Chondrocyte (in vitro differentiated cells): ENCODE measurements at regions not wholly inside any gene's neighbourhood (a gene's known extent, or its start where the extent isn't known, plus 50 kb on each side); places are given as distances from the start of the nearest gene placed in this dataset.
"Not testable (repeated sequence)": the region's sequence is repeated elsewhere in the genome, so short reads cannot be mapped to it uniquely, and the experiment has no call there.

Experiments
- DNase-seq: peaks from one replicate; pipeline ENCODE4 v3.0.0; 2021; ENCODE audit warnings: mixed read lengths, low spot score
- H3K27ac Mint-ChIP-seq: one replicate; pipeline ENCODE4 v1.8.0; 2021; ENCODE audit warnings: mild to moderate bottlenecking, moderate library complexity, mixed read lengths; ENCODE audit not compliant: unreplicated experiment
- H3K27me3 Mint-ChIP-seq: 2 replicates; pipeline ENCODE4 v1.8.0; 2021; ENCODE audit warnings: low read depth, mixed read lengths
- H3K36me3 Mint-ChIP-seq: 2 replicates; pipeline ENCODE4 v1.8.0; 2021; ENCODE audit warnings: low read depth, mixed read lengths
- H3K4me1 Mint-ChIP-seq: 2 replicates; pipeline ENCODE4 v1.8.0; 2021; ENCODE audit warnings: low read depth, mild to moderate bottlenecking, mixed read lengths
- H3K4me3 Mint-ChIP-seq: one replicate; pipeline ENCODE4 v1.8.0; 2021; ENCODE audit warnings: mild to moderate bottlenecking, moderate library complexity, mixed read lengths; ENCODE audit not compliant: unreplicated experiment
- H3K9me3 Mint-ChIP-seq: 2 replicates; pipeline ENCODE4 v1.8.0; 2021; ENCODE audit warnings: low read depth, mixed read lengths
- TF ChIP-seq, protein P1 (sequence below): fragments of 200-600 bp; sonication (generic); IDR thresholded peaks from 2 replicates; pipeline ENCODE4 v1.5.0; 2021; ENCODE audit warnings: antibody characterized with exemption, mild to moderate bottlenecking, moderate library complexity

DNA sequence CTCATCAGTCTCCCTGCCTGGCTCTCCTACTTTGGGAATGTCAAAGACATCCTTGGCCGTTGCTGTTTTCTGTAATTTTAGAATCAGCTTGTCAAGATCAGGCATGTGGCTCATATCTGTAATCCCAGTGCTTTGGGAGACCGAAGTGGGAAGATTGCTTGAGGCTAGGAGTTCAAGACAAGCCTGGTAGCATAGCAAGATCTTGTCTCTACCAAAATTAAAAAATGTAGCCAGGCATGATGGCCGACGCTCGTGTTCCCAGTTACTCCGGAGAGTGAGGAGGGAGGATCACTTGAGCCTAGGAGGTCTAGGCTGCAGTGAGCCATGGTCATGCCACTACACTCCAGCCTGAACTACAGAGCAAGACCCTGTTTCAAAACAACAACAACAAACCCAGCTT lies 144.0 kb upstream of the ATP10A start:
- no peak for DNase-seq
- H3K27ac Mint-ChIP-seq, result no peak overlapping the region
- H3K27me3 Mint-ChIP-seq, result peaks cover 18% of the 10 kb centered on the region
- no peak overlapping the region for H3K4me3 Mint-ChIP-seq
- TF ChIP-seq, protein P1, sequence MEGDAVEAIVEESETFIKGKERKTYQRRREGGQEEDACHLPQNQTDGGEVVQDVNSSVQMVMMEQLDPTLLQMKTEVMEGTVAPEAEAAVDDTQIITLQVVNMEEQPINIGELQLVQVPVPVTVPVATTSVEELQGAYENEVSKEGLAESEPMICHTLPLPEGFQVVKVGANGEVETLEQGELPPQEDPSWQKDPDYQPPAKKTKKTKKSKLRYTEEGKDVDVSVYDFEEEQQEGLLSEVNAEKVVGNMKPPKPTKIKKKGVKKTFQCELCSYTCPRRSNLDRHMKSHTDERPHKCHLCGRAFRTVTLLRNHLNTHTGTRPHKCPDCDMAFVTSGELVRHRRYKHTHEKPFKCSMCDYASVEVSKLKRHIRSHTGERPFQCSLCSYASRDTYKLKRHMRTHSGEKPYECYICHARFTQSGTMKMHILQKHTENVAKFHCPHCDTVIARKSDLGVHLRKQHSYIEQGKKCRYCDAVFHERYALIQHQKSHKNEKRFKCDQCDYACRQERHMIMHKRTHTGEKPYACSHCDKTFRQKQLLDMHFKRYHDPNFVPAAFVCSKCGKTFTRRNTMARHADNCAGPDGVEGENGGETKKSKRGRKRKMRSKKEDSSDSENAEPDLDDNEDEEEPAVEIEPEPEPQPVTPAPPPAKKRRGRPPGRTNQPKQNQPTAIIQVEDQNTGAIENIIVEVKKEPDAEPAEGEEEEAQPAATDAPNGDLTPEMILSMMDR, result no peak
- H3K36me3 Mint-ChIP-seq, result no peaks in the 10 kb centered on the region
- no peaks in the 10 kb centered on the region for H3K4me1 Mint-ChIP-seq
- no peaks in the 10 kb centered on the region for H3K9me3 Mint-ChIP-seq

DNA sequence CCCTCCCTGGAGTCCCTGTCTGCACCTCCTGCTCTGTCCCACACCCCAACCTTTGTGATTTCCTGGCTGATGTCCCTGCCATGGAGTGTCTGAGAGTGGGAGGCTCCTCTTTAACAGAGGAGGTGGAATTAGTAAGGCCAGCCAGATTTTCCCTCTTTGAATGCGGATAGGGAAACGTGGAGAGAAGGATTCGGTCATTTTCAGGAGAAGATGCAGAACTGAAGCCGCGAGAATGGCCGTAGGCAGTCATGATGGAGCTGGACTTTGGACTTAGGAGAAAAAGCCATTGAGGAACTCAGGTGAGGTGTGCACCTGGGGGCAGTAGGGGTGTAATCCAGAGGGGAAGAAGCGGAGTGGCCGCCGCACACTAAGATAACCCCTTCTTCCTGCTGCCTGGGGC lies 138.1 kb upstream of the ATP10A start:
- no peak for DNase-seq
- Mint-ChIP-seq H3K27ac (no peak overlapping the region), H3K4me3 (no peak overlapping the region), H3K36me3 (no peaks in the 10 kb centered on the region), H3K9me3 (peaks cover 3% of the 10 kb centered on the region), H3K4me1 (no peaks in the 10 kb centered on the region), H3K27me3 (peaks cover 23% of the 10 kb centered on the region)
- TF ChIP-seq, protein P1, result no peak

DNA sequence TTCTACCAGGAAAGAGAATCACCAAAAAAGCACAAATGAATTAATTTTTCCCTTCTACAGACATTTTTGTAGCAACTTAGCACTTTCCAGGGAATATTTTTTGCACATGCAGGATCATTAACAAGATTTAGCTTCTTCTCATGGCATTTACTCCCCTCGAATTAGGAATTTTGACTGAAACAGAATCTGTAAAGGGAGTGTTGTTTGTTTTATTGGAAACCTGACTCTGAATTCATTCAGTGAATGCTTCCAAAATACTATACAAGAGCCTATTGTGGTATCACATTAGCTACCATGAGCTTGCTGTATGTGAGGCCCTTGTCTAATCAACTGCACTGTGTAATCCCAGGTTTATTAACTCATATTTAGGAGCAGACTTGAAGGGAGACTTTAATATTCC lies 130.4 kb upstream of the ATP10A start:
- H3K4me1 Mint-ChIP-seq, result no peaks in the 10 kb centered on the region
- TF ChIP-seq, protein P1, result no peak
- H3K27ac Mint-ChIP-seq, result no peak overlapping the region

DNA sequence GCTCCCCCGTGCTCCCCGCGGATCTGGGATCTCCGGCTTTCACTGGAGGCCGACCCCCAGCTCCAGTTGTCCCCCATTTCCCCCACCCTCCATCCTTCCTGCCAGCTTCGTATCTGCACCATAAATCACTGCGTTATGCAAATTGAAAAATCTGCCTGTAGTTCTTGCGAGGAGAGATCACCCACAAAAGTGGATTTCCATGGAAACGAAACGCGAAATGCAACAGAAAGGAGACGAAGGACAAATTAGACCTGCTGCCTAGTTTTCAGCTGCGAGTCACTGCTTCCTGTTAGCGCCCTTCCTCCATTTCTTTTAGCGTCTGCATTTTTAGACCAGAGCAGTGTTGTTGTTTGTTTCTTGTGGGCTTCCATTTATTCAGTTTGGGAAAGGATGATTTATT lies 127.1 kb upstream of the ATP10A start:
- Mint-ChIP-seq H3K36me3 (peaks cover 2% of the 10 kb centered on the region), H3K27me3 (peaks cover 19% of the 10 kb centered on the region), H3K4me3 (no peak overlapping the region), H3K9me3 (no peaks in the 10 kb centered on the region), H3K27ac (no peak overlapping the region), H3K4me1 (no peaks in the 10 kb centered on the region)
- DNase-seq, result no peak
- TF ChIP-seq, protein P1, result no peak

More for the DNA sequence above, 130.4 kb upstream of the ATP10A start:
- peaks cover 2% of the 10 kb centered on the region for H3K36me3 Mint-ChIP-seq
- peaks cover 3% of the 10 kb centered on the region for H3K9me3 Mint-ChIP-seq
- H3K27me3 Mint-ChIP-seq, result peaks cover 27% of the 10 kb centered on the region
- no peak overlapping the region for H3K4me3 Mint-ChIP-seq
- no peak for DNase-seq

DNA sequence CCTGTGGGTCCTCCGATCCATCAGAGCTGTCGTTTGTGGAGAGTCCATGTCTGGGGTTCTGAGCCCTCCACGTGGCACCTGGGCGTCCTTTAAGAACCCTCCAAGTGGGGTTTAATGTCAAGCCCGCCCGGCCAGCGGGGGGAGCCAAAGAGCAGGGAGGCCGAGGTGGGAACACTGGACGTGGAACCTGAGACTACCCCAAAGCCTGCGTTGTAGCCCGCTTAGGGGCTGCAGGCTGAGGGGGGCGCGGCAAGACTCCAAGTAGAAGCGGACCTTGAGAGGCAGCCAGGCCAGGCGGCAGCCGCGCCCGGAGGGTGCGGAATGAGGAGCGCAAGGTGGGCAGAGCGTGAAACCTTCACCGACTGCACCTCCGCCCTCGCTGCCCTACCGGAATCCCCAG lies 126.2 kb upstream of the ATP10A start:
- Mint-ChIP-seq H3K36me3 (peaks cover 2% of the 10 kb centered on the region), H3K9me3 (no peaks in the 10 kb centered on the region), H3K4me1 (no peaks in the 10 kb centered on the region), H3K27ac (no peak overlapping the region), H3K27me3 (peaks cover 23% of the 10 kb centered on the region), H3K4me3 (no peak overlapping the region)
- no peak for DNase-seq
- TF ChIP-seq, protein P1, result peak; percentile 15

DNA sequence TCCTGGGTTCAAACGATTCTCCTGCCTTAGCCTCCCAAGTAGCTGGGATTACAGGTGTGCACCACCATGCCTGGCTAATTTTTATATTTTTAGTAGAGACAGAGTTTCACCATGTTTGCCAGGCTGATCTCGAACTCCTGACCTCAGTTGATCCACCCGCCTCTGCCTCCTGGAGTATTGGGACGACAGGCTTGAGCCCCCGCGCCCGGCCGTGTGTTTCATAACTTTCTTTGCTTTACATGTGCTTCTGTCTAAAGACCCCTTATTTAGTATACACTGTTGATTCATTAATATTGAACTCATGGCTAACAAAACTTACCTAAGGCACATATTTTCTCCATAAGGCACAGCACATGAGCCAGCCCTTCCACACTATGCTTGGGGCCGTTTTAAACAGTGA lies 125.6 kb upstream of the ATP10A start:
- DNase-seq, H3K27ac Mint-ChIP-seq, H3K9me3 Mint-ChIP-seq, H3K36me3 Mint-ChIP-seq, H3K4me1 Mint-ChIP-seq, H3K4me3 Mint-ChIP-seq: not testable (repeated sequence)
- H3K27me3 Mint-ChIP-seq, result peaks cover 22% of the 10 kb centered on the region
